Skeletal muscle cell (primary cell): ENCODE measurements at regions not wholly inside any gene's neighbourhood (a gene's known extent, or its start where the extent isn't known, plus 50 kb on each side); places are given as distances from the start of the nearest gene placed in this dataset.

Experiments
- DNase-seq: peaks from one replicate; pipeline ENCODE4 v3.0.0-alpha.2; 2010; ENCODE audit warnings: low read depth
- H3K4me3 ChIP-seq: 2 replicates; pipeline ENCODE4 v1.5.1; 2011; ENCODE audit warnings: low read depth, mild to moderate bottlenecking, control low read depth, low read length, moderate library complexity

- H3K4me3 ChIP-seq: no peak overlapping the region
- no peak for DNase-seq
These were observed 169.6 kb upstream of the ANO3 start for GRCh38 chr11:26162291-26162690.

GRCh38 chr11:26186389-26186788 lies 145.5 kb upstream of the ANO3 start:
- no peak overlapping the region for H3K4me3 ChIP-seq
- DNase-seq: no peak

- no peak overlapping the region for H3K4me3 ChIP-seq
- no peak for DNase-seq
These were observed 144.3 kb upstream of the ANO3 start for GRCh38 chr11:26187639-26188038.

GRCh38 chr11:26188554-26188953 lies 143.4 kb upstream of the ANO3 start:
- no peak overlapping the region for H3K4me3 ChIP-seq
- DNase-seq: no peak

GRCh38 chr11:26191193-26191592 lies 140.7 kb upstream of the ANO3 start:
- DNase-seq: no peak

GRCh38 chr11:26193694-26194365 lies 138.1 kb upstream of the ANO3 start:
- no peak overlapping the region for H3K4me3 ChIP-seq
- DNase-seq: no peak

More at GRCh38 chr11:26191193-26191592, 140.7 kb upstream of the ANO3 start:
- H3K4me3 ChIP-seq: no peak overlapping the region

- no peak for DNase-seq
- no peak overlapping the region for H3K4me3 ChIP-seq
These were observed 137.0 kb upstream of the ANO3 start for GRCh38 chr11:26194881-26195280.

- no peak overlapping the region for H3K4me3 ChIP-seq
- DNase-seq: no peak
These were observed 133.3 kb upstream of the ANO3 start for GRCh38 chr11:26198532-26199096.

- H3K4me3 ChIP-seq: no peak overlapping the region
- DNase-seq: no peak
These were observed 132.4 kb upstream of the ANO3 start for GRCh38 chr11:26199331-26200095.

GRCh38 chr11:26201411-26201810 lies 130.5 kb upstream of the ANO3 start:
- DNase-seq: no peak
- H3K4me3 ChIP-seq: no peak overlapping the region

GRCh38 chr11:26202754-26203153 lies 129.2 kb upstream of the ANO3 start:
- H3K4me3 ChIP-seq: no peak overlapping the region
- DNase-seq: no peak

GRCh38 chr11:26204101-26204500 lies 127.8 kb upstream of the ANO3 start:
- no peak overlapping the region for H3K4me3 ChIP-seq

GRCh38 chr11:26204839-26205238 lies 127.1 kb upstream of the ANO3 start:
- H3K4me3 ChIP-seq: no peak overlapping the region

More at GRCh38 chr11:26204101-26204500, 127.8 kb upstream of the ANO3 start:
- no peak for DNase-seq

GRCh38 chr11:26219183-26220117 lies 112.5 kb upstream of the ANO3 start:
- H3K4me3 ChIP-seq: no peak overlapping the region
- no peak for DNase-seq

More at GRCh38 chr11:26204839-26205238, 127.1 kb upstream of the ANO3 start:
- DNase-seq: no peak

- DNase-seq: no peak
- no peak overlapping the region for H3K4me3 ChIP-seq
These were observed 106.3 kb upstream of the ANO3 start for GRCh38 chr11:26225646-26226045.

GRCh38 chr11:26227301-26227746 lies 104.6 kb upstream of the ANO3 start:
- peak; percentile 73 for DNase-seq
- no peak overlapping the region for H3K4me3 ChIP-seq

GRCh38 chr11:26227883-26228502 lies 103.9 kb upstream of the ANO3 start:
- no peak for DNase-seq
- H3K4me3 ChIP-seq: no peak overlapping the region

GRCh38 chr11:26228778-26229177 lies 103.2 kb upstream of the ANO3 start:
- DNase-seq: peak; percentile 20
- H3K4me3 ChIP-seq: no peak overlapping the region

- DNase-seq: peak; percentile 87
- H3K4me3 ChIP-seq: no peak overlapping the region
These were observed 102.7 kb upstream of the ANO3 start for GRCh38 chr11:26229257-26229656.
